ENCODE measurements at regions not wholly inside any gene's neighbourhood (a gene's known extent, or its start where the extent isn't known, plus 50 kb on each side); places are given as distances from the start of the nearest gene placed in this dataset.

DNA sequence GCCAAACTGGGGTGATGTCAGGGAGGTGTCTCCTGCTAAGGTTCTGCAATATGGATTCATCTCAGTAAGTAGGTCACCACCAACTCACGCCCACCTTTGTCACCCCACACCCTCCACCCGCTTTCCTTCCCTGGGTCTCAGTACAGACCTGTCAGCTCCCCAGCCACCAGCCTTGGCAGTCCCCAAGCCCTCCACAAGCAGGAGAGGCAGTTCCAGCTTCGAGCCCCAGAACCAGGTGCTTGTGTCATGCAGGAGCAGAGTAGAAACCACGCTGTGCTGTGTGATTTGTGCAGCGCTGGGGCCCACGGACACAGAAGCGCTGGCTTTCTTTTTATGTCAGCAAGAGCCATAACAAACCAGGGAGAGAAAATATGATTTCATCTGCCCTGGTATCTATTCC, 89.0 kb upstream of the CDH4 start:
- no peak for DNase-seq (ENCODE audit: low spot score)

- DNase-seq (ENCODE audit: low spot score), result no peak
These were observed 85.7 kb upstream of the CDH4 start for GRCh38 chr20:61166324-61166723.

GRCh38 chr20:61168605-61169004, 83.5 kb upstream of the CDH4 start:
- no peak for DNase-seq (ENCODE audit: low spot score)

DNA sequence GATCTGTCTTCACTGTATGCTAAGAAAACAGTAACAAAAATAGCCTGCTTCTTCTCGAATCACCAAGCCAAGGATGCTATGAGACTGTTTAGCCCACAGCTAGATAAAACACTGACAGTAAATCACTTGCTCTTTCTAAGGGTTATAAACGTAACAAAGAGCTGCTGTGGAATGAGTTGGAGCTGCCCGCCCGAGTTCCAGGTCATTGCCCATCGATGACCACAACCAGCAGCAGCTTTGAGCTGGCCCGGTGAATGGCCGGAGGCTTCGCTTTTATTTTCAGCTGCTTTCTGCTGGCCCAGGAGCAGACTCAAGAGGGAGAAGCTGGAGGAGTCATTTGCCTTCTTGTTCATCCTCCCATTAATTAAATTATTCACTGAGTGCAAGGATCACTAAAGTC, 82.2 kb upstream of the CDH4 start:
- no peak for DNase-seq (ENCODE audit: low spot score)

- no peak for DNase-seq (ENCODE audit: low spot score)
These were observed 81.4 kb upstream of the CDH4 start for GRCh38 chr20:61170496-61171320.

DNA sequence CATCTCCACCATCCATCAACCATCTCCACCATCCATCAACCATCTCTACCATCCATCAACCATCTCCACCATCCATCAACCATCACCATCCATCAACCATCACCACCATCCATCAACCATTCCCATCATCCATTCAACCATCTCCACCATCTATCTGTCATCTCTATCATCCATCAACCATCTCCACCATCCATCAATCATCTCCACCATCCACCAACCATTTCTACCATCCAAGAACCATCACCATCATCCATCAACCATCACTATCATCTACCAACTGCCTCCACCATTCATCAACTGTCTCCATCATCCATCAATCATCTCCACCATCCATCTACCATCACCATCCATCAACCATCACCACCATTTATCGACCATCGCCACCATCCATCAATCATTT, 78.8 kb upstream of the CDH4 start:
- no peak for DNase-seq (ENCODE audit: low spot score)

GRCh38 chr20:61173961-61174725, 77.9 kb upstream of the CDH4 start:
- no peak for DNase-seq (ENCODE audit: low spot score)

DNA sequence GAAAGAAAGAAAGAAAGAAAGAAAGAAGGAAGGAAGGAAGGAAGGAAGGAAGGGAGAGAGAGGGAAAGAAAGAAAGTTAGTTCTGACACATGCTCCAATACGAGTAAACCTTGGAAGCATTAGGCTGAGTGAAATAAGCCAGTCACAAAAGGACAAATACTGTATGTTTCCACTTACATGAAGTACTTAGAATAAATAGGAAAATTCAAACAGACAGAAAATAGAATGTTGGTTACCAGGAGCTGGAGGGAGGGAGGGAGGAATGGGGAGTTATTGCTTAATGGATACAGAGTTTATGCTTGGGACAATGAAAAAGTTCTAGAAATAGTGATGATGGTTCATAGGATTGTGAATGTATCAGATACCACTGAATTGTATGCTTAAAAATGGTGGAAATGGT, 75.2 kb upstream of the CDH4 start:
- DNase-seq (ENCODE audit: low spot score), result no peak

DNA sequence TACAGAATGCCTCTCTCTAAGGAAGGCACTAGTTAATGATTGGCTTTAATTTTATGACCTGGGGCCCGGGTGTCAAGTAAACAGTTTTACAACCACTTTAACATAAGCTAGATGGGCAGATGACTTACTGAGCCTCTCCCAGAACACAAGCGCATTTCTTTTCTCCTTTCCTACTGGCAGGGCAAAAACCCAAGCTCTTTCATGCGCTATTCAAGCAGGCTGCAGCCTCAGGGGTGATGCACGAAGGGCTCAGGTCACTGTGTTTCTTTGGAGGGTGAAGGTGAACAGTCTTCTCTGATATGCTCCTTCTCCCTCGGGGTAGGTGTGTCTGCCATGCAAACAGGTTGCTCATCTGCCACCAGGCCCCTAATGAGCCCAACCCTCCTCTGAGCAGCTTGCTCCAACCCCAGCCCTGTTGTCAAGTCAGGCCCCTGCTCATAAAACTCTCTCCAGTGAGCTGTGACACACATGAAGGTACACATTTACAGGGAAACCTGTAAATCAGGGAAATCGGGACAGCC, 73.5 kb upstream of the CDH4 start:
- no peak for DNase-seq (ENCODE audit: low spot score)

- DNase-seq (ENCODE audit: low spot score), result no peak
These were observed 67.9 kb upstream of the CDH4 start for GRCh38 chr20:61184194-61184593.

DNA sequence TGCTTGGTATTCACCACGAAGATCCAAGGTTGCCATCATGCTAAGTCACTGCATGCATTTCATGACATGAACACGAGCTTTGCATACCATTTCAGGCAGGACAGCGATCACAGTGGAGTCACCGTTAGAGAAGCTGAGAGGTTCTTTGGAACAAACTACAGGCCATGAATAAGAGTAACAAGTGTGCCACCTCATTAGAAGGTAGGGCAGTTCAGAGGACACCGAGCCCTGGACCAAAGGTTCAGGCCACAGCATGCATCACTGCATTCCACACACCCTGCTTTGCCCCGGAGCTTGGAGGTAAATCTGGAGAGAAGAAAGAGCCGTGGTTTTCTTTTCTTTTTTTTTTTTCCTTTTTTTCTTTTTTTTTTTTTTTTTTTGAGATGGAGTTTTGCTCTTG, 66.9 kb upstream of the CDH4 start:
- DNase-seq (ENCODE audit: low spot score), result no peak

- DNase-seq (ENCODE audit: low spot score), result no peak
These were observed 66.0 kb upstream of the CDH4 start for GRCh38 chr20:61185841-61186601.

DNA sequence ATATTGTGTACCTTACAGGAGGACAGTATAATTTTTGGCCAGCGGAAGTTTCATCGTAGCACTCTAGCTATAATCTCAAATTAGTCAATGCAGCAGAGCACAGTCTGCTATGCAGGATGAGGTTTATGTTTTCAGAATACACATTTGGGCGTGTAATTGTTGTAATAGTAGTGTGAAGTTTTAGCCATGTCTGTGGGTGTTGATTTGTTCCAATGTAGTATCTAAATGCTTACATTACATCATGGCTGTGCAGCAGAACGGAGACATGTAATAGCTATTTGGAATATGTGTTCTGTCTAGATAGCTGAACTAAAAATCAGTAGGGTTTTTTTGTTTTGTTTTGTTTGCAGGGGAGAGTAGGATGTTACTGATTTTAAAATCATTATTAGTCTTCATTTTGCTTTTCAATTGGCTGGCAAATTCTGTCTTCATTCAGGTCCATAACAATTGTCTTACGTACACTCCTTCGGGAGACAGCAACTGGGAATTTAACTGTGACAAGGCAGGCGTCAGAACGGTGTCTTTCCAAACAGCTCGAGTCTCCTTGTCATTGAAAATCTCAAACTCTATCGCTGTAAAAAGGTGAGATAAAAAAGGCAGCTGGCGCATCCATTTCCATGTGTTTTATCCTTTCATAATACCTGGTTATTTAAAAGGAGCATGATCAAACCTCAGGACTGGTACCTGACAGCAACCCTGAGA, 65.1 kb upstream of the CDH4 start:
- no peak for DNase-seq (ENCODE audit: low spot score)

- DNase-seq (ENCODE audit: low spot score), result no peak
These were observed 62.5 kb upstream of the CDH4 start for GRCh38 chr20:61189534-61189933.

GRCh38 chr20:61191096-61191495, 61.0 kb upstream of the CDH4 start:
- DNase-seq (ENCODE audit: low spot score), result no peak

DNA sequence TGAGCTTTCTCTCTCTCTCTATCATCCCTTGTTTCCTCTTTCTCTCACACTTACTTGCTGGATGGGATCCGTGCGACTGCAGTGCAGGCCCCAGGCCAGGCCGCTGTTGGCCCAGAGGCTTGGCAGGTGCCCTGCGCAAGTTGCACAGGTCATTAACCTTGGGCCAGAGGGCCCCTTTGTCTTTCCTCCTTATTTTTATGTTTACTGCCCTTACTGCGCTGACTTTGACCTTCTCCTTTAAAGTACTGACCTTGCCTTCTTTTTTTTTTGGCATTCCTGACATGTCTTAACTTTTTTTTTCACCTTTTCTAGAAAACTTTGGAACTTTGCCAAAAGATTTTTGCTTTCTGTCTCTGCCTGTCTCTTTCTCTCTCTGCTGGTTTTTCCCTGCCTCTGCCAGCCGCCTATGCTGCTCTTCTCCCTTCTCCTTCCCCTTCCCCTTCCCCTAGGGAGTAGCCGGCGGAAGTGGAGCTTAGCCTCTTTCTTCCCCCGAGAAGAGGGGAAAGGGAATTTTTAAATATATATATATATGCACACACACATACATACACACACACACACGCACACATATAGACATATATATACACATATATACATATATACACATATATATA, 59.6 kb upstream of the CDH4 start:
- no peak for DNase-seq (ENCODE audit: low spot score)

GRCh38 chr20:61193164-61193563, 58.9 kb upstream of the CDH4 start:
- DNase-seq (ENCODE audit: low spot score), result no peak
